Embryonic facial prominence (tissue), 1 donor: ENCODE measurements at regions not wholly inside any gene's neighbourhood (a gene's known extent, or its start where the extent isn't known, plus 50 kb on each side); places are given as distances from the start of the nearest gene placed in this dataset.

Experiments
- DNase-seq: peaks from one replicate; pipeline ENCODE4 v3.0.0-alpha.2; 2016; ENCODE audit errors: extremely low spot score

- no peak for DNase-seq
These were observed 118.8 kb upstream of the PARP11 start for GRCh38 chr12:3991798-3992580.

- DNase-seq, result no peak
These were observed 117.5 kb upstream of the PARP11 start for GRCh38 chr12:3990501-3991280.

- no peak for DNase-seq
These were observed 116.0 kb upstream of the PARP11 start for GRCh38 chr12:3989218-3989550.

GRCh38 chr12:3988519-3989217 is 115.5 kb upstream of the PARP11 start:
- no peak for DNase-seq

GRCh38 chr12:3987571-3987970 is 114.4 kb upstream of the PARP11 start:
- DNase-seq, result no peak

GRCh38 chr12:3980504-3981272 is 107.5 kb upstream of the PARP11 start:
- no peak for DNase-seq

GRCh38 chr12:3977621-3978020 is 104.4 kb upstream of the PARP11 start:
- DNase-seq, result no peak

- no peak for DNase-seq
These were observed 103.2 kb upstream of the PARP11 start for GRCh38 chr12:3976351-3976938.

GRCh38 chr12:3975652-3976051 is 102.5 kb upstream of the PARP11 start:
- DNase-seq, result no peak

GRCh38 chr12:3974883-3975282 is 101.7 kb upstream of the PARP11 start:
- DNase-seq, result no peak

GRCh38 chr12:3973973-3974644 is 100.9 kb upstream of the PARP11 start:
- no peak for DNase-seq

- no peak for DNase-seq
These were observed 100.2 kb upstream of the PARP11 start for GRCh38 chr12:3973269-3973884.

- no peak for DNase-seq
These were observed 99.4 kb upstream of the PARP11 start for GRCh38 chr12:3972576-3972975.

GRCh38 chr12:3968523-3968922 is 95.3 kb upstream of the PARP11 start:
- DNase-seq, result no peak

GRCh38 chr12:3967556-3968160 is 94.5 kb upstream of the PARP11 start:
- DNase-seq, result no peak

GRCh38 chr12:3966376-3966775 is 93.2 kb upstream of the PARP11 start:
- DNase-seq, result no peak

GRCh38 chr12:3965046-3965445 is 91.8 kb upstream of the PARP11 start:
- DNase-seq, result no peak

- DNase-seq, result no peak
These were observed 91.2 kb upstream of the PARP11 start for GRCh38 chr12:3964439-3964838.

- no peak for DNase-seq
These were observed 89.7 kb upstream of the PARP11 start for GRCh38 chr12:3962631-3963483.
